ENCODE measurements at regions not wholly inside any gene's neighbourhood (a gene's known extent, or its start where the extent isn't known, plus 50 kb on each side); places are given as distances from the start of the nearest gene placed in this dataset.

DNA sequence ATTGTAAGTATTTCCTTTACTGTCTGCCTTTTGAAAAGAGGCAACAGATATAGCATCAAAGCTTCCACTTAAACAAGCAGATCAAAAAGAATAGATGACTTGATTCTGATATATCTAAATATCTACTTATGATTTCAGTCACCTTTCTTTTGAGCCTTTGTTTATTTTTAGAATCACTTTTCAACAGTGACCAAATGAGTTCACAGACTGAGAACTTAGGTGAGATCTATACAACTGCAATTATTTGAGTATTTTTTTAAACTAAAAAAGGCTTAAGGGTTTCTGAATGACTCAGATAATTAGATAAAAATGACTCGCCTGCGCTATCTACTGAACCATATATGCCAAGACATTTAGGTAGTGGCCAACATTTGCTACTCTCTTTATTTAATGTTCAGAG lies 166.7 kb upstream of the KCNIP4 start:
- intact Hi-C loops (cut with micrococcal nuclease; ENCODE audit: unreplicated experiment) = no loop called here
- Histone ChIP-seq H3K9me3 (no peaks in the 10 kb centered on the region), H3K36me3 (ENCODE audit: control insufficient read depth, insufficient read depth, low read length) (no peaks in the 10 kb centered on the region), H3K27me3 (replicated peaks; ENCODE audit: control insufficient read depth, insufficient read depth, low read length) (no peaks in the 10 kb centered on the region), H3K4me3 (ENCODE audit: low read depth, low read length) (no peak overlapping the region), H3K4me1 (no peaks in the 10 kb centered on the region)
- no peak for DNase-seq
- Mint-ChIP-seq H3K27me3 (ENCODE audit: insufficient read depth, unreplicated experiment) (no peaks in the 10 kb centered on the region), H3K9me3 (ENCODE audit: unreplicated experiment) (no peaks in the 10 kb centered on the region), H3K4me1 (ENCODE audit: low read depth, unreplicated experiment) (no peaks in the 10 kb centered on the region), H3K27ac (ENCODE audit: unreplicated experiment) (no peak overlapping the region), H3K4me3 (ENCODE audit: unreplicated experiment) (no peak overlapping the region), H3K36me3 (ENCODE audit: insufficient read depth, unreplicated experiment) (no peaks in the 10 kb centered on the region)
- CTCF ChIA-PET = no interaction called here
- TF ChIP-seq, protein P1, sequence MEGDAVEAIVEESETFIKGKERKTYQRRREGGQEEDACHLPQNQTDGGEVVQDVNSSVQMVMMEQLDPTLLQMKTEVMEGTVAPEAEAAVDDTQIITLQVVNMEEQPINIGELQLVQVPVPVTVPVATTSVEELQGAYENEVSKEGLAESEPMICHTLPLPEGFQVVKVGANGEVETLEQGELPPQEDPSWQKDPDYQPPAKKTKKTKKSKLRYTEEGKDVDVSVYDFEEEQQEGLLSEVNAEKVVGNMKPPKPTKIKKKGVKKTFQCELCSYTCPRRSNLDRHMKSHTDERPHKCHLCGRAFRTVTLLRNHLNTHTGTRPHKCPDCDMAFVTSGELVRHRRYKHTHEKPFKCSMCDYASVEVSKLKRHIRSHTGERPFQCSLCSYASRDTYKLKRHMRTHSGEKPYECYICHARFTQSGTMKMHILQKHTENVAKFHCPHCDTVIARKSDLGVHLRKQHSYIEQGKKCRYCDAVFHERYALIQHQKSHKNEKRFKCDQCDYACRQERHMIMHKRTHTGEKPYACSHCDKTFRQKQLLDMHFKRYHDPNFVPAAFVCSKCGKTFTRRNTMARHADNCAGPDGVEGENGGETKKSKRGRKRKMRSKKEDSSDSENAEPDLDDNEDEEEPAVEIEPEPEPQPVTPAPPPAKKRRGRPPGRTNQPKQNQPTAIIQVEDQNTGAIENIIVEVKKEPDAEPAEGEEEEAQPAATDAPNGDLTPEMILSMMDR (IDR thresholded peaks at IDR 0.05; ENCODE audit: insufficient read depth in 1 of 2, low read depth in 1 of 2, low read length in 1 of 2, severe bottlenecking in 1 of 2, unreplicated experiment in 1 of 2) = no peak
- POLR2A ChIA-PET = no interaction called here
- BruUV-seq (replicated peaks) = no TSS peak

DNA sequence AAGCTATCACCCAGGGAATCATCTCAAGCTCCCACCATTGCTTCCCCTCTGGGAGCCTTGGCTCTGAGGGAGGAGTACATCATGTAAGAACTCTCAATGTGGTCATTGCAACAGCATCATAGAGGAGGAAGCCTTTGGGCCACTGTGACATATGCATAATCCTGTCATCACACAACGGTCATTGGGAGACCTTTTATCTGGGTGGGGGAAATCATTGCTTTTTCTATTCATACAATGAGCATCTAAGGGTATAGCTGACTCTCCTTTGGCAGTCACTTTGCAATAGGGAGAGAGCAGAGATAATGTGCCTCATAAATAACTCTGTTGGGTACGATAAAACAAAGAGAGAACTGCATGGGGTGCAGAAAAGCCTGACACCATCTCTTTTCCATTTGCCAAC lies 155.2 kb upstream of the KCNIP4 start:
- Mint-ChIP-seq H3K27me3 (ENCODE audit: insufficient read depth, unreplicated experiment) (peaks cover 3% of the 10 kb centered on the region), H3K4me1 (ENCODE audit: low read depth, unreplicated experiment) (no peaks in the 10 kb centered on the region), H3K36me3 (ENCODE audit: insufficient read depth, unreplicated experiment) (no peaks in the 10 kb centered on the region), H3K4me3 (ENCODE audit: unreplicated experiment) (no peak overlapping the region), H3K27ac (ENCODE audit: unreplicated experiment) (no peak overlapping the region), H3K9me3 (ENCODE audit: unreplicated experiment) (no peaks in the 10 kb centered on the region)
- Histone ChIP-seq H3K27me3 (replicated peaks; ENCODE audit: control insufficient read depth, insufficient read depth, low read length) (no peaks in the 10 kb centered on the region), H3K4me3 (ENCODE audit: low read depth, low read length) (no peak overlapping the region), H3K9me3 (no peaks in the 10 kb centered on the region), H3K36me3 (ENCODE audit: control insufficient read depth, insufficient read depth, low read length) (no peaks in the 10 kb centered on the region), H3K4me1 (no peaks in the 10 kb centered on the region)
- no TSS peak for BruUV-seq (replicated peaks)
- intact Hi-C loops (cut with micrococcal nuclease; ENCODE audit: unreplicated experiment) = no loop called here
- ChIA-PET CTCF (no interaction called here), POLR2A (no interaction called here)
- DNase-seq = no peak
- TF ChIP-seq, protein P1 (IDR thresholded peaks at IDR 0.05; ENCODE audit: insufficient read depth in 1 of 2, low read depth in 1 of 2, low read length in 1 of 2, severe bottlenecking in 1 of 2, unreplicated experiment in 1 of 2) = no peak

DNA sequence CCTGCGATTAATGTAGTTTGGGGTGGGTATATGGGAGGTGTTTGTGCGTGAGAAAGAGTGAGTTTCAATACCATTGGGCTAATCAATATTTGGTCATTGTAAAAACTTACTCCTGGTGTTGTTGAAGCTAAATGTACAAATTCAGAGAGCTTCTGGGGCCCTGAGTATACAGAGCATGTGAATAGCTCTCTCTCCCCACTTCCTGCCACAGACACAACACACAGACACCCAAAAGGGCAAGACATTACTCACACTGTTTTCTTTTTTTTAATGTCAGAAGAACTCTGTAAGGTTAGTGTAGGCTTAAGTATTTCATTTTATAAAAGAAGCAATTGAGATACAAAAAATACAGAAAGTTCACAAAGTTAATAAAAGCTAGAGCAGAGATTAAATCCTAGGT lies 151.3 kb upstream of the KCNIP4 start:
- intact Hi-C loops (cut with micrococcal nuclease; ENCODE audit: unreplicated experiment) = no loop called here
- ChIA-PET POLR2A (no interaction called here), CTCF (no interaction called here)
- Mint-ChIP-seq H3K36me3 (ENCODE audit: insufficient read depth, unreplicated experiment) (no peaks in the 10 kb centered on the region), H3K27ac (ENCODE audit: unreplicated experiment) (no peak overlapping the region), H3K4me1 (ENCODE audit: low read depth, unreplicated experiment) (no peaks in the 10 kb centered on the region), H3K4me3 (ENCODE audit: unreplicated experiment) (no peak overlapping the region), H3K27me3 (ENCODE audit: insufficient read depth, unreplicated experiment) (peaks cover 4% of the 10 kb centered on the region), H3K9me3 (ENCODE audit: unreplicated experiment) (no peaks in the 10 kb centered on the region)
- no peak for DNase-seq
- TF ChIP-seq, protein P1 (IDR thresholded peaks at IDR 0.05; ENCODE audit: insufficient read depth in 1 of 2, low read depth in 1 of 2, low read length in 1 of 2, severe bottlenecking in 1 of 2, unreplicated experiment in 1 of 2) = no peak
- Histone ChIP-seq H3K4me1 (no peaks in the 10 kb centered on the region), H3K9me3 (no peaks in the 10 kb centered on the region), H3K27me3 (replicated peaks; ENCODE audit: control insufficient read depth, insufficient read depth, low read length) (no peaks in the 10 kb centered on the region), H3K36me3 (ENCODE audit: control insufficient read depth, insufficient read depth, low read length) (no peaks in the 10 kb centered on the region), H3K4me3 (ENCODE audit: low read depth, low read length) (no peak overlapping the region)
- BruUV-seq (replicated peaks) = no TSS peak
